ENCODE measurements at regions not wholly inside any gene's neighbourhood (a gene's known extent, or its start where the extent isn't known, plus 50 kb on each side); places are given as distances from the start of the nearest gene placed in this dataset.
A peak's percentile ranks its signal among the peaks of the same experiment; 100 is the strongest.

DNA sequence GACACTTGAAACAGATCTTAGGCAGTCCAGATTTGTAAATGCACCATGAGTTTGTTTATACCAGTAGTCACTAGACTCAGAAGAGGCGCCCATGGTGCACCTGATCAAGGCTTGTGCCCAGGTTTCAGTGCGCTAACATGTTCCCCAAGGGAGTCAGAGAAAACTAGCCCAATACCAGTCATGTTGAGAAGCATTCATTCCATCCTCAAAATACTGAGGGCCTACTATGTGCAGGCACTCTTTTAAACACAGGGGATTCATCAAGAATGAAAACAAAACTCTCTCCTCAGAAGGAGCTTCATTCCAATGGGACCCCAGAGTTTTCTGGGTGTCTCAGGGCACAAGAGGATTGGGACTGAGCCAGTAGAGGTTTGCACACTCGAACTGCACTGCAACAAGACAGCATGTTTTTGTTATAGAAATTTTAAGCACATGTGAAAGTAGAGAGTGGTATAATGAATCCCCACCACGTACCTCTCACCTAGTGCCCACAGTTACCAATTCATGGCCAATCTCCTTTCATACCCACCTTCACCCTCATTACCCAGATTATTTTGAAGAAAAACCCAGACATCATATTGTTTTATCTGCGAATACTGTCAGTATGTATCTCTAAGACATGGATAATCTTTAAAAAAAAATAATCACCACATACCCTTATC, 55.0 kb upstream of the ARID5B start:
- intact Hi-C loops (cut with micrococcal nuclease; ENCODE audit: unreplicated experiment) = no loop called here
- POLR2A ChIA-PET (ENCODE audit: low non-redundant PET) = no interaction called here
- Histone ChIP-seq H3K9me3 (ENCODE audit: low read depth, low read length, poor library complexity, severe bottlenecking) (no peaks in the 10 kb centered on the region), H3K27ac (ENCODE audit: low read depth, low read length, poor library complexity, severe bottlenecking) (no peak overlapping the region), H3K36me3 (ENCODE audit: insufficient read depth, low read length, poor library complexity, severe bottlenecking) (no peaks in the 10 kb centered on the region), H3K27me3 (replicated peaks; ENCODE audit: insufficient read depth, low read depth, low read length, poor library complexity) (no peaks in the 10 kb centered on the region), H3K4me3 (ENCODE audit: low read depth, low read length, poor library complexity, severe bottlenecking) (no peak overlapping the region), H3K4me1 (ENCODE audit: insufficient read depth, low read length, poor library complexity, severe bottlenecking) (peaks cover 12% of the 10 kb centered on the region)
- no TSS peak for BruUV-seq (replicated peaks)
- TF ChIP-seq, protein P1, sequence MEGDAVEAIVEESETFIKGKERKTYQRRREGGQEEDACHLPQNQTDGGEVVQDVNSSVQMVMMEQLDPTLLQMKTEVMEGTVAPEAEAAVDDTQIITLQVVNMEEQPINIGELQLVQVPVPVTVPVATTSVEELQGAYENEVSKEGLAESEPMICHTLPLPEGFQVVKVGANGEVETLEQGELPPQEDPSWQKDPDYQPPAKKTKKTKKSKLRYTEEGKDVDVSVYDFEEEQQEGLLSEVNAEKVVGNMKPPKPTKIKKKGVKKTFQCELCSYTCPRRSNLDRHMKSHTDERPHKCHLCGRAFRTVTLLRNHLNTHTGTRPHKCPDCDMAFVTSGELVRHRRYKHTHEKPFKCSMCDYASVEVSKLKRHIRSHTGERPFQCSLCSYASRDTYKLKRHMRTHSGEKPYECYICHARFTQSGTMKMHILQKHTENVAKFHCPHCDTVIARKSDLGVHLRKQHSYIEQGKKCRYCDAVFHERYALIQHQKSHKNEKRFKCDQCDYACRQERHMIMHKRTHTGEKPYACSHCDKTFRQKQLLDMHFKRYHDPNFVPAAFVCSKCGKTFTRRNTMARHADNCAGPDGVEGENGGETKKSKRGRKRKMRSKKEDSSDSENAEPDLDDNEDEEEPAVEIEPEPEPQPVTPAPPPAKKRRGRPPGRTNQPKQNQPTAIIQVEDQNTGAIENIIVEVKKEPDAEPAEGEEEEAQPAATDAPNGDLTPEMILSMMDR (conservative IDR thresholded peaks at IDR 0.05; ENCODE audit: low read depth, low read length) = no peak
- TF ChIP-seq EZH2 (IDR thresholded peaks at IDR 0.05; ENCODE audit: borderline replicate concordance, low read depth, low read length, poor library complexity, severe bottlenecking) = no peak
- DNase-seq (ENCODE audit: low spot score) = no peak
- CTCF ChIA-PET = interaction anchor here (1.3 kb wide), 1 partner anchor 51 kb away, joined by 3 read pairs; no protein-coding TSS in a partner anchor

DNA sequence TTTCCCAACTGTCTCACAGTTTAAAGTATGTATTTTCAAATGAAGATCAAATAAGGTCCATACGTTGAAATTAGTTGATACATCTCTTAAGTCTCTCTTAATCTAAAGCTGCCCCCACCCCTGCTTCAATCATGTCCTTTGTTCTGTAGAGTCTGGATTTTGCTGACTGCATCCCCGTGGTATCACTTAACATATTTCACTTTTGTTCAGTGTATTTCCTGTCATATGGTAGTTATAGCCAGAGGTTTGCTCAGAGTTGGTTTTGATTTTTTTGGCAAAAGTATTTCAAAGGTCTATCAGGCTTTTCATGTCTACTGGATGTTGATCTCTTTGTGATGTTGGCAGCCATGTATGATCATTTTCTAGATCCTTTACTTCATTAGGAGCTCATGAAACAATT, 54.4 kb upstream of the ARID5B start:
- Histone ChIP-seq H3K27me3 (replicated peaks; ENCODE audit: insufficient read depth, low read depth, low read length, poor library complexity) (no peaks in the 10 kb centered on the region), H3K4me3 (ENCODE audit: low read depth, low read length, poor library complexity, severe bottlenecking) (no peak overlapping the region), H3K4me1 (ENCODE audit: insufficient read depth, low read length, poor library complexity, severe bottlenecking) (peaks cover 12% of the 10 kb centered on the region), H3K27ac (ENCODE audit: low read depth, low read length, poor library complexity, severe bottlenecking) (no peak overlapping the region), H3K9me3 (ENCODE audit: low read depth, low read length, poor library complexity, severe bottlenecking) (no peaks in the 10 kb centered on the region), H3K36me3 (ENCODE audit: insufficient read depth, low read length, poor library complexity, severe bottlenecking) (no peaks in the 10 kb centered on the region)
- intact Hi-C loops (cut with micrococcal nuclease; ENCODE audit: unreplicated experiment) = no loop called here
- ChIA-PET CTCF (no interaction called here), POLR2A (ENCODE audit: low non-redundant PET) (interaction anchor here (0.8 kb wide), 1 partner anchor 13 kb away, joined by 3 read pairs; no protein-coding TSS in a partner anchor)
- peak; percentile 31 for DNase-seq (ENCODE audit: low spot score)
- no TSS peak for BruUV-seq (replicated peaks)
- TF ChIP-seq EZH2 (IDR thresholded peaks at IDR 0.05; ENCODE audit: borderline replicate concordance, low read depth, low read length, poor library complexity, severe bottlenecking) = no peak
- TF ChIP-seq, protein P1 (conservative IDR thresholded peaks at IDR 0.05; ENCODE audit: low read depth, low read length) = no peak

DNA sequence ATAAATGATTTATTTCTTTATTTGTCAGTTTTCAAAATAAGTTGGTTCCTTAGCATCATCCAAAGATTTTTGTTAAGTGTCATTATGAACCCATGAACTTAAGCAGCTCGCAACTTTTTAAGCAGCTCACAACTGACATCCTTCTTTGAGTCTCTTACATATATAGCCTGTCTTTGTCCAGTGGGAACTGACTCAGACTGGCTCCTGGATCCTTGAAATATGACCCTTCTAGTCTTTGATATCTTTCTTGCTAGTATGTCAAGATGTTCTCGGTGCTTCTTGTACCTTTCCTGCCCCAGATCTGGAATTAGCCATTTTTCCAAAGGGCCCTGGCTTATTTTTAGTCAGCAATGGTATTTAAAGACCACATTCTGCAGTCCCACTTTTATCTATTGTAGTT, 53.9 kb upstream of the ARID5B start:
- Histone ChIP-seq H3K27ac (ENCODE audit: low read depth, low read length, poor library complexity, severe bottlenecking) (no peak overlapping the region), H3K4me3 (ENCODE audit: low read depth, low read length, poor library complexity, severe bottlenecking) (no peak overlapping the region), H3K27me3 (replicated peaks; ENCODE audit: insufficient read depth, low read depth, low read length, poor library complexity) (no peaks in the 10 kb centered on the region), H3K4me1 (ENCODE audit: insufficient read depth, low read length, poor library complexity, severe bottlenecking) (peaks cover 12% of the 10 kb centered on the region), H3K9me3 (ENCODE audit: low read depth, low read length, poor library complexity, severe bottlenecking) (no peaks in the 10 kb centered on the region), H3K36me3 (ENCODE audit: insufficient read depth, low read length, poor library complexity, severe bottlenecking) (no peaks in the 10 kb centered on the region)
- no peak for DNase-seq (ENCODE audit: low spot score)
- BruUV-seq (replicated peaks) = no TSS peak
- TF ChIP-seq EZH2 (IDR thresholded peaks at IDR 0.05; ENCODE audit: borderline replicate concordance, low read depth, low read length, poor library complexity, severe bottlenecking) = no peak
- TF ChIP-seq, protein P1 (conservative IDR thresholded peaks at IDR 0.05; ENCODE audit: low read depth, low read length) = no peak
- CTCF ChIA-PET = no interaction called here
- POLR2A ChIA-PET (ENCODE audit: low non-redundant PET) = interaction anchor here (0.8 kb wide), 1 partner anchor 13 kb away, joined by 3 read pairs; no protein-coding TSS in a partner anchor
- intact Hi-C loops (cut with micrococcal nuclease; ENCODE audit: unreplicated experiment) = no loop called here

Data from A673 (cell line).